H1 (cell line): ENCODE measurements at regions not wholly inside any gene's neighbourhood (a gene's known extent, or its start where the extent isn't known, plus 50 kb on each side); places are given as distances from the start of the nearest gene placed in this dataset.

ENCODE experiments used
- CTBP2 ChIP-seq: IDR thresholded peaks from 2 replicates; pipeline ENCODE4 v1.7.0; 2011; ENCODE audit warnings: borderline replicate concordance, mild to moderate bottlenecking, moderate library complexity, mixed read lengths, low read length; ENCODE audit not compliant: insufficient read depth, insufficient read length
- EGR1 ChIP-seq: IDR thresholded peaks from 2 replicates; pipeline ENCODE4 v1.6.1; 2011; ENCODE audit warnings: low read depth, low read length, borderline replicate concordance
- GABPA ChIP-seq: IDR thresholded peaks from 2 replicates; pipeline ENCODE4 v1.6.1; 2011; ENCODE audit warnings: mild to moderate bottlenecking, low read length, moderate library complexity, borderline replicate concordance; ENCODE audit not compliant: insufficient read depth
- GTF2F1 ChIP-seq: IDR thresholded peaks from 2 replicates; pipeline ENCODE4 v1.6.1; 2012; ENCODE audit warnings: low read depth, low read length, improper control_type of control experiment, borderline replicate concordance
- NANOG ChIP-seq: IDR thresholded peaks from 2 replicates; pipeline ENCODE4 v1.6.1; 2011; ENCODE audit warnings: low read length, low read depth, mild to moderate bottlenecking, inconsistent platforms; ENCODE audit not compliant: insufficient read depth, poor library complexity, severe bottlenecking
- SAP30 ChIP-seq: fragments of 300-600 bp; sonication (generic); IDR thresholded peaks from 2 replicates; pipeline ENCODE4 v1.7.1; 2012; ENCODE audit warnings: low read length, moderate library complexity, mild to moderate bottlenecking, inconsistent platforms; ENCODE audit not compliant: insufficient read depth, insufficient replicate concordance
- TEAD4 ChIP-seq: IDR thresholded peaks from 2 replicates; pipeline ENCODE4 v1.6.1; 2012; ENCODE audit warnings: low read depth, low read length, inconsistent platforms, mixed read lengths
- TF ChIP-seq, protein P1 (sequence below): IDR thresholded peaks from 2 replicates; pipeline ENCODE4 v1.6.1; 2012; ENCODE audit warnings: low read length, inconsistent platforms

DNA sequence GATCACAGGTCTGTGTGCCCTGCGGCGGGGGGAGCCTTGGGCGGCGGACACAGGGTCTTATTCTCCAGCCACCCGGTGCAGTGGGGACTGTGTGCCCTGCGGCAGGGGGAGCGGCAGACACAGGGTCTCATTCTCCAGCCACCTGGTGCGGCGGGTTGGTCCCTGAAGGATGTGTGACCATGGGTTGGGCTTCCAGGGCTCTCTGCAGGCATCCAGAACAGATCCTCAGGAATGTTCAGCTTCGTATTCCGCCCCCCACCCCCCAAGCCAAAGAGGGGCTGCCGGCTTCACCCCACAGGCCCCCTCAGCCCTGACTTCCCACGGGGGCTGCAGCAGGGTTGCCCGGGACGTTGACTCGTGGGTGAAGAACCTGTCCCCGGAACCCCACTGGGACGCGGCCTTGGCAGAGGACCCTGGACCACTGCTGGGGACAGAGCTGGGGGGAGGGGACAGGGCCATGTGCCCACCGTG is 154.5 kb upstream of the PPP2R2D start (continued):
- TF ChIP-seq, protein P1, sequence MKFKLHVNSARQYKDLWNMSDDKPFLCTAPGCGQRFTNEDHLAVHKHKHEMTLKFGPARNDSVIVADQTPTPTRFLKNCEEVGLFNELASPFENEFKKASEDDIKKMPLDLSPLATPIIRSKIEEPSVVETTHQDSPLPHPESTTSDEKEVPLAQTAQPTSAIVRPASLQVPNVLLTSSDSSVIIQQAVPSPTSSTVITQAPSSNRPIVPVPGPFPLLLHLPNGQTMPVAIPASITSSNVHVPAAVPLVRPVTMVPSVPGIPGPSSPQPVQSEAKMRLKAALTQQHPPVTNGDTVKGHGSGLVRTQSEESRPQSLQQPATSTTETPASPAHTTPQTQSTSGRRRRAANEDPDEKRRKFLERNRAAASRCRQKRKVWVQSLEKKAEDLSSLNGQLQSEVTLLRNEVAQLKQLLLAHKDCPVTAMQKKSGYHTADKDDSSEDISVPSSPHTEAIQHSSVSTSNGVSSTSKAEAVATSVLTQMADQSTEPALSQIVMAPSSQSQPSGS: no peak
- no peak for TF ChIP-seq SAP30
- TF ChIP-seq EGR1: no peak
- no peak for TF ChIP-seq TEAD4
- no peak for TF ChIP-seq NANOG
- no peak for TF ChIP-seq GABPA
- no peak for TF ChIP-seq CTBP2
- TF ChIP-seq GTF2F1: no peak
